Neuron (in vitro differentiated cells): ENCODE measurements at regions not wholly inside any gene's neighbourhood (a gene's known extent, or its start where the extent isn't known, plus 50 kb on each side); places are given as distances from the start of the nearest gene placed in this dataset.

ENCODE experiments used
- H2AFZ ChIP-seq: one replicate; pipeline ENCODE4 v1.6.1; 2013; ENCODE audit warnings: low read depth, mild to moderate bottlenecking, inconsistent platforms, low read length, moderate library complexity
- H3K27me3 ChIP-seq: one replicate; pipeline ENCODE4 v1.6.1; 2013; ENCODE audit warnings: low read length; ENCODE audit not compliant: insufficient read depth
- H3K36me3 ChIP-seq: one replicate; pipeline ENCODE4 v1.6.1; 2013; ENCODE audit warnings: low read length; ENCODE audit not compliant: insufficient read depth
- H3K4me1 ChIP-seq: one replicate; pipeline ENCODE4 v1.6.1; 2013; ENCODE audit warnings: low read length; ENCODE audit not compliant: insufficient read depth
- H3K4me3 ChIP-seq: 2 replicates; pipeline ENCODE4 v1.5.1; 2013; ENCODE audit warnings: mild to moderate bottlenecking, low read length, moderate library complexity
- H3K9me3 ChIP-seq: one replicate; pipeline ENCODE4 v1.6.1; 2013; ENCODE audit warnings: low read length

- H3K4me1 ChIP-seq, result peaks cover 17% of the 10 kb centered on the region
- H3K27me3 ChIP-seq, result no peaks in the 10 kb centered on the region
- no peaks in the 10 kb centered on the region for H3K36me3 ChIP-seq
- H2AFZ ChIP-seq, result no peak overlapping the region
- no peak overlapping the region for H3K4me3 ChIP-seq
- H3K9me3 ChIP-seq, result no peaks in the 10 kb centered on the region
These were observed 163.6 kb downstream of the ZDHHC21 start for GRCh38 chr9:14529629-14530028.

GRCh38 chr9:14529054-14529453 is 164.2 kb downstream of the ZDHHC21 start:
- no peaks in the 10 kb centered on the region for H3K9me3 ChIP-seq
- peaks cover 17% of the 10 kb centered on the region for H3K4me1 ChIP-seq
- H3K4me3 ChIP-seq, result no peak overlapping the region
- H3K27me3 ChIP-seq, result no peaks in the 10 kb centered on the region
- H2AFZ ChIP-seq, result no peak overlapping the region
- H3K36me3 ChIP-seq, result no peaks in the 10 kb centered on the region

- H3K4me1 ChIP-seq, result peaks cover 6% of the 10 kb centered on the region
- no peak overlapping the region for H3K4me3 ChIP-seq
- no peak overlapping the region for H2AFZ ChIP-seq
- H3K36me3 ChIP-seq, result no peaks in the 10 kb centered on the region
- no peaks in the 10 kb centered on the region for H3K9me3 ChIP-seq
- no peaks in the 10 kb centered on the region for H3K27me3 ChIP-seq
These were observed 166.7 kb downstream of the ZDHHC21 start for GRCh38 chr9:14526504-14526903.

GRCh38 chr9:14525856-14526255 is 167.4 kb downstream of the ZDHHC21 start:
- no peaks in the 10 kb centered on the region for H3K27me3 ChIP-seq
- H3K4me3 ChIP-seq, result no peak overlapping the region
- no peaks in the 10 kb centered on the region for H3K9me3 ChIP-seq
- no peak overlapping the region for H2AFZ ChIP-seq
- H3K36me3 ChIP-seq, result no peaks in the 10 kb centered on the region
- H3K4me1 ChIP-seq, result peaks cover 1% of the 10 kb centered on the region

GRCh38 chr9:14524873-14525515 is 168.2 kb downstream of the ZDHHC21 start:
- Histone ChIP-seq H3K4me3 (no peak overlapping the region), H3K36me3 (no peaks in the 10 kb centered on the region), H3K9me3 (no peaks in the 10 kb centered on the region), H2AFZ (no peak overlapping the region), H3K27me3 (no peaks in the 10 kb centered on the region), H3K4me1 (peaks cover 8% of the 10 kb centered on the region)

- no peak overlapping the region for H3K4me3 ChIP-seq
- no peaks in the 10 kb centered on the region for H3K36me3 ChIP-seq
- H3K9me3 ChIP-seq, result no peaks in the 10 kb centered on the region
- H3K4me1 ChIP-seq, result peaks cover 8% of the 10 kb centered on the region
- H3K27me3 ChIP-seq, result no peaks in the 10 kb centered on the region
- no peak overlapping the region for H2AFZ ChIP-seq
These were observed 169.7 kb downstream of the ZDHHC21 start for GRCh38 chr9:14523545-14523944.

GRCh38 chr9:14522627-14523379 is 170.4 kb downstream of the ZDHHC21 start:
- no peak overlapping the region for H2AFZ ChIP-seq
- no peaks in the 10 kb centered on the region for H3K36me3 ChIP-seq
- H3K4me1 ChIP-seq, result peaks cover 8% of the 10 kb centered on the region
- H3K9me3 ChIP-seq, result no peaks in the 10 kb centered on the region
- no peaks in the 10 kb centered on the region for H3K27me3 ChIP-seq
- H3K4me3 ChIP-seq, result no peak overlapping the region

GRCh38 chr9:14520341-14520740 is 172.9 kb downstream of the ZDHHC21 start:
- Histone ChIP-seq H2AFZ (no peak overlapping the region), H3K9me3 (no peaks in the 10 kb centered on the region), H3K4me1 (peaks cover 15% of the 10 kb centered on the region), H3K27me3 (no peaks in the 10 kb centered on the region), H3K36me3 (no peaks in the 10 kb centered on the region), H3K4me3 (no peak overlapping the region)

- Histone ChIP-seq H2AFZ (no peak overlapping the region), H3K27me3 (no peaks in the 10 kb centered on the region), H3K4me1 (peaks cover 16% of the 10 kb centered on the region), H3K36me3 (no peaks in the 10 kb centered on the region), H3K4me3 (no peak overlapping the region), H3K9me3 (no peaks in the 10 kb centered on the region)
These were observed 175.9 kb downstream of the ZDHHC21 start for GRCh38 chr9:14517154-14517906.

- Histone ChIP-seq H3K27me3 (no peaks in the 10 kb centered on the region), H3K4me3 (no peak overlapping the region), H2AFZ (no peak overlapping the region), H3K9me3 (no peaks in the 10 kb centered on the region), H3K4me1 (peaks cover 16% of the 10 kb centered on the region), H3K36me3 (no peaks in the 10 kb centered on the region)
These were observed 176.6 kb downstream of the ZDHHC21 start for GRCh38 chr9:14516656-14517055.

- H3K36me3 ChIP-seq, result no peaks in the 10 kb centered on the region
- H3K4me3 ChIP-seq, result no peak overlapping the region
- H2AFZ ChIP-seq, result no peak overlapping the region
- H3K4me1 ChIP-seq, result peaks cover 13% of the 10 kb centered on the region
- no peaks in the 10 kb centered on the region for H3K27me3 ChIP-seq
- H3K9me3 ChIP-seq, result no peaks in the 10 kb centered on the region
These were observed 177.5 kb downstream of the ZDHHC21 start for GRCh38 chr9:14515571-14516198.

GRCh38 chr9:14515049-14515448 is 178.2 kb downstream of the ZDHHC21 start:
- H2AFZ ChIP-seq, result no peak overlapping the region
- peaks cover 8% of the 10 kb centered on the region for H3K4me1 ChIP-seq
- no peaks in the 10 kb centered on the region for H3K27me3 ChIP-seq
- no peak overlapping the region for H3K4me3 ChIP-seq
- no peaks in the 10 kb centered on the region for H3K36me3 ChIP-seq
- no peaks in the 10 kb centered on the region for H3K9me3 ChIP-seq

- no peak overlapping the region for H3K4me3 ChIP-seq
- H3K36me3 ChIP-seq, result no peaks in the 10 kb centered on the region
- H3K27me3 ChIP-seq, result no peaks in the 10 kb centered on the region
- no peak overlapping the region for H2AFZ ChIP-seq
- H3K4me1 ChIP-seq, result peaks cover 8% of the 10 kb centered on the region
- H3K9me3 ChIP-seq, result no peaks in the 10 kb centered on the region
These were observed 180.3 kb downstream of the ZDHHC21 start for GRCh38 chr9:14512942-14513341.
